HTR-8/SVneo (cell line): ENCODE measurements at regions not wholly inside any gene's neighbourhood (a gene's known extent, or its start where the extent isn't known, plus 50 kb on each side); places are given as distances from the start of the nearest gene placed in this dataset.
A peak's percentile ranks its signal among the peaks of the same experiment; 100 is the strongest.

Experiments used
- DNase-seq: peaks from one replicate; pipeline ENCODE4 v3.0.0; 2011; ENCODE audit warnings: low spot score, mixed read lengths; ENCODE audit not compliant: insufficient read length
- FAIRE-seq: peaks from 2 replicates; lab custom pipeline; 2011; peaks lifted over from hg19 to GRCh38; lab: Jason Lieb, UNC

- DNase-seq (no peak), FAIRE-seq (no peak)
These were observed 133.7 kb upstream of the HS3ST3A1 start for GRCh38 chr17:13735444-13735843.

GRCh38 chr17:13735861-13736260 is 134.1 kb upstream of the HS3ST3A1 start:
- DNase-seq, result no peak

GRCh38 chr17:13736916-13737315 is 135.2 kb upstream of the HS3ST3A1 start:
- FAIRE-seq (no peak), DNase-seq (no peak)

More at GRCh38 chr17:13735861-13736260, 134.1 kb upstream of the HS3ST3A1 start:
- no peak for FAIRE-seq

GRCh38 chr17:13740686-13741085 is 139.0 kb upstream of the HS3ST3A1 start:
- FAIRE-seq (no peak), DNase-seq (no peak)

- no peak for DNase-seq
- FAIRE-seq, result no peak
These were observed 140.0 kb upstream of the HS3ST3A1 start for GRCh38 chr17:13741744-13742143.

- FAIRE-seq, result no peak
- no peak for DNase-seq
These were observed 142.2 kb upstream of the HS3ST3A1 start for GRCh38 chr17:13743906-13744305.

GRCh38 chr17:13746404-13746803 is 144.7 kb upstream of the HS3ST3A1 start:
- DNase-seq (no peak), FAIRE-seq (no peak)

- FAIRE-seq (no peak), DNase-seq (no peak)
These were observed 147.6 kb upstream of the HS3ST3A1 start for GRCh38 chr17:13749166-13749890.

GRCh38 chr17:13749891-13750235 is 148.1 kb upstream of the HS3ST3A1 start:
- FAIRE-seq, result no peak
- no peak for DNase-seq

GRCh38 chr17:13750816-13751793 is 149.4 kb upstream of the HS3ST3A1 start:
- DNase-seq (peak; percentile 33), FAIRE-seq (peak; percentile 9)

- FAIRE-seq (no peak), DNase-seq (no peak)
These were observed 151.4 kb upstream of the HS3ST3A1 start for GRCh38 chr17:13753154-13753553.

GRCh38 chr17:13753771-13754170 is 152.0 kb upstream of the HS3ST3A1 start:
- DNase-seq, result no peak
- FAIRE-seq, result no peak

GRCh38 chr17:13755851-13756250 is 154.1 kb upstream of the HS3ST3A1 start:
- DNase-seq (no peak), FAIRE-seq (no peak)

- no peak for FAIRE-seq
- DNase-seq, result no peak
These were observed 155.0 kb upstream of the HS3ST3A1 start for GRCh38 chr17:13756763-13757162.

GRCh38 chr17:13757871-13758270 is 156.1 kb upstream of the HS3ST3A1 start:
- FAIRE-seq, result no peak

GRCh38 chr17:13759518-13760335 is 158.0 kb upstream of the HS3ST3A1 start:
- no peak for DNase-seq
- FAIRE-seq, result no peak

More at GRCh38 chr17:13757871-13758270, 156.1 kb upstream of the HS3ST3A1 start:
- no peak for DNase-seq

- DNase-seq (no peak), FAIRE-seq (no peak)
These were observed 159.4 kb upstream of the HS3ST3A1 start for GRCh38 chr17:13761038-13761603.

GRCh38 chr17:13765701-13766100 is 164.0 kb upstream of the HS3ST3A1 start:
- no peak for DNase-seq
- FAIRE-seq, result no peak

GRCh38 chr17:13770702-13771101 is 169.0 kb upstream of the HS3ST3A1 start:
- no peak for FAIRE-seq
- no peak for DNase-seq

GRCh38 chr17:13775450-13775849 is 173.7 kb upstream of the HS3ST3A1 start:
- no peak for DNase-seq
- FAIRE-seq, result no peak
